ENCODE measurements at regions not wholly inside any gene's neighbourhood (a gene's known extent, or its start where the extent isn't known, plus 50 kb on each side); places are given as distances from the start of the nearest gene placed in this dataset.

DNA sequence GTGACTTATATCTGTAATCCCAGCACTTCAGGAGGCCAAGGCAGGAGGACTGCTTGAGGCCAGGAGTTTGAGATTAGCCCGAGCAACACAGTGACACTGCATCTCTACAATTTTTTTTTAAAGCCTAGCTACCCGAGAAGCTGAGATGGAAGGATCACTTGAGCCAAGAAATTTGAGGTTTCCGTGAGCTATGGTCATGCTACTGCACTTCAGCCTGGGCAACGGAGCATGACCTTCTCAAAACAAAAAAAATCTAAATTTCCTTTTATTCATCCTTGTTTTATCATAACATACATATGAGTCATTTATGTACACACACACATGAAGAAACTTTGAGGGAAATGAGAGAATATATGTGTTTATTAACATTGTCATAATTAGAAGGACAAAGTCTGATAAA lies 277.5 kb upstream of the MAGI2 start:
- Histone ChIP-seq H3K23ac (ENCODE audit: low read depth, low read length, poor library complexity) (no peak overlapping the region), H3K4me1 (ENCODE audit: control insufficient read depth in 2 of 2, insufficient read depth in 1 of 2, low read depth in 1 of 2, low read length in 2 of 2) (no peaks in the 10 kb centered on the region), H2AK5ac (ENCODE audit: low read depth, low read length) (no peak overlapping the region), H4K8ac (ENCODE audit: low read depth, low read length) (no peak overlapping the region), H2BK120ac (ENCODE audit: low read depth, low read length) (no peak overlapping the region), H2BK12ac (ENCODE audit: low read length) (no peak overlapping the region), H3K14ac (ENCODE audit: low read length) (no peak overlapping the region), H3K18ac (ENCODE audit: low read length) (no peak overlapping the region), H2AFZ (ENCODE audit: low read length) (no peak overlapping the region), H3K9ac (ENCODE audit: low read depth, low read length, poor library complexity) (no peak overlapping the region), H3K9me3 (replicated peaks in 1 of 2; ENCODE audit: control insufficient read depth in 2 of 2, insufficient read depth in 1 of 2, low read depth in 1 of 2, low read length in 2 of 2) (peaks cover 5 to 10% of the 10 kb centered on the region in 2 donors), H3K4ac (ENCODE audit: low read length) (no peak overlapping the region), H2BK5ac (ENCODE audit: low read length) (no peak overlapping the region), H3K4me2 (ENCODE audit: insufficient read depth, low read length, poor library complexity, severe bottlenecking) (no peak overlapping the region), H3K36me3 (replicated peaks in 1 of 2; ENCODE audit: control insufficient read depth in 2 of 2, insufficient read depth in 2 of 2, low read length in 2 of 2) (no peaks in the 10 kb centered on the region), H3K27me3 (ENCODE audit: control insufficient read depth in 3 of 3, insufficient read depth in 3 of 3, low read depth in 1 of 3, low read length in 3 of 3) (no peaks in the 10 kb centered on the region), H3K27ac (replicated peaks; ENCODE audit: low read length) (no peak overlapping the region), H3K79me1 (ENCODE audit: low read depth, low read length) (no peaks in the 10 kb centered on the region), H2BK15ac (ENCODE audit: low read length) (no peak overlapping the region), H4K91ac (ENCODE audit: low read depth, low read length, poor library complexity) (no peak overlapping the region), H3K4me3 (ENCODE audit: low read length in 2 of 2) (no peak overlapping the region)
- no CpG with 5 or more reads among the region's 4 CpGs for WGBS, 2 donors (ENCODE audit: extremely low coverage in 2 of 2, insufficient read length in 2 of 2, insufficient replicate concordance in 1 of 2)
- no peak for DNase-seq (ENCODE audit: low spot score)

GRCh38 chr7:79723833-79724618 lies 270.6 kb upstream of the MAGI2 start:
- Histone ChIP-seq H3K4me2 (ENCODE audit: insufficient read depth, low read length, poor library complexity, severe bottlenecking) (no peak overlapping the region), H3K9me3 (replicated peaks in 1 of 2; ENCODE audit: control insufficient read depth in 2 of 2, insufficient read depth in 1 of 2, low read depth in 1 of 2, low read length in 2 of 2) (no peaks in the 10 kb centered on the region), H2BK120ac (ENCODE audit: low read depth, low read length) (no peak overlapping the region), H3K79me1 (ENCODE audit: low read depth, low read length) (no peaks in the 10 kb centered on the region), H2BK5ac (ENCODE audit: low read length) (no peak overlapping the region), H4K8ac (ENCODE audit: low read depth, low read length) (no peak overlapping the region), H2BK15ac (ENCODE audit: low read length) (no peak overlapping the region), H3K18ac (ENCODE audit: low read length) (no peak overlapping the region), H2BK12ac (ENCODE audit: low read length) (no peak overlapping the region), H2AK5ac (ENCODE audit: low read depth, low read length) (no peak overlapping the region), H3K27ac (replicated peaks; ENCODE audit: low read length) (no peak overlapping the region), H3K4me1 (ENCODE audit: control insufficient read depth in 2 of 2, insufficient read depth in 1 of 2, low read depth in 1 of 2, low read length in 2 of 2) (peaks cover 0 to 3% of the 10 kb centered on the region in 2 donors), H3K4me3 (ENCODE audit: low read length in 2 of 2) (no peak overlapping the region), H3K9ac (ENCODE audit: low read depth, low read length, poor library complexity) (no peak overlapping the region), H3K4ac (ENCODE audit: low read length) (no peak overlapping the region), H3K27me3 (ENCODE audit: control insufficient read depth in 3 of 3, insufficient read depth in 3 of 3, low read depth in 1 of 3, low read length in 3 of 3) (no peaks in the 10 kb centered on the region), H3K23ac (ENCODE audit: low read depth, low read length, poor library complexity) (no peak overlapping the region), H3K14ac (ENCODE audit: low read length) (no peak overlapping the region), H2AFZ (ENCODE audit: low read length) (no peak overlapping the region), H4K91ac (ENCODE audit: low read depth, low read length, poor library complexity) (no peak overlapping the region), H3K36me3 (replicated peaks in 1 of 2; ENCODE audit: control insufficient read depth in 2 of 2, insufficient read depth in 2 of 2, low read length in 2 of 2) (no peaks in the 10 kb centered on the region)
- DNase-seq (ENCODE audit: low spot score): no peak
- no CpG with 5 or more reads among the region's 6 CpGs for WGBS, 2 donors (ENCODE audit: extremely low coverage in 2 of 2, insufficient read length in 2 of 2, insufficient replicate concordance in 1 of 2)

DNA sequence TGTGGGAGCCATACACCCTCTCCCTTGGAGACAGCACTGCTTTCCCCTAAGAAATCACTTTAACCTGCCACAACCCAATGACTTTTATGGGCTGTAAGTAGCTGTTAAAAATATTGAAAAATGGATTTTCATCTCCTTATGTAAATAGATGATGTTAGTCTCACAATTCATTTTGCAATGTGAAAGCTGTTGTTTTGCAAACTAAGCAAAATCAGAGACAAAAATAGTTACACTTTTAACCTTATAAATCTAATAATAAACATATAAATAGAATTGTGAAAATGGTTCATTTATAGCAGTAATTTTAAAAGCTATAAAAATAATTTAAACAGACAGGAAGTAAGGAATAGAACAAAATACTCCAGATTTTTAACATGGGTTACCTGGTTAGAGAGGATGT lies 268.8 kb upstream of the MAGI2 start:
- Histone ChIP-seq H3K27ac (replicated peaks; ENCODE audit: low read length) (peak overlapping the region; percentile 28), H2BK5ac (ENCODE audit: low read length) (no peak overlapping the region), H2BK15ac (ENCODE audit: low read length) (no peak overlapping the region), H3K23ac (ENCODE audit: low read depth, low read length, poor library complexity) (no peak overlapping the region), H3K27me3 (ENCODE audit: control insufficient read depth in 3 of 3, insufficient read depth in 3 of 3, low read depth in 1 of 3, low read length in 3 of 3) (no peaks in the 10 kb centered on the region), H3K4me3 (ENCODE audit: low read length in 2 of 2) (no peak overlapping the region), H4K8ac (ENCODE audit: low read depth, low read length) (no peak overlapping the region), H3K4me1 (ENCODE audit: control insufficient read depth in 2 of 2, insufficient read depth in 1 of 2, low read depth in 1 of 2, low read length in 2 of 2) (peaks cover 0 to 3% of the 10 kb centered on the region in 2 donors), H2AFZ (ENCODE audit: low read length) (no peak overlapping the region), H3K18ac (ENCODE audit: low read length) (no peak overlapping the region), H3K4ac (ENCODE audit: low read length) (no peak overlapping the region), H3K9me3 (replicated peaks in 1 of 2; ENCODE audit: control insufficient read depth in 2 of 2, insufficient read depth in 1 of 2, low read depth in 1 of 2, low read length in 2 of 2) (no peaks in the 10 kb centered on the region), H2BK12ac (ENCODE audit: low read length) (no peak overlapping the region), H3K4me2 (ENCODE audit: insufficient read depth, low read length, poor library complexity, severe bottlenecking) (peak overlapping the region; percentile 14), H3K79me1 (ENCODE audit: low read depth, low read length) (no peaks in the 10 kb centered on the region), H4K91ac (ENCODE audit: low read depth, low read length, poor library complexity) (no peak overlapping the region), H3K36me3 (replicated peaks in 1 of 2; ENCODE audit: control insufficient read depth in 2 of 2, insufficient read depth in 2 of 2, low read length in 2 of 2) (no peaks in the 10 kb centered on the region), H3K14ac (ENCODE audit: low read length) (no peak overlapping the region), H3K9ac (ENCODE audit: low read depth, low read length, poor library complexity) (no peak overlapping the region), H2BK120ac (ENCODE audit: low read depth, low read length) (no peak overlapping the region), H2AK5ac (ENCODE audit: low read depth, low read length) (no peak overlapping the region)
- no peak for DNase-seq (ENCODE audit: low spot score)

- H2BK15ac ChIP-seq (ENCODE audit: low read length): no peak overlapping the region
- H3K4me1 ChIP-seq (ENCODE audit: control insufficient read depth in 2 of 2, insufficient read depth in 1 of 2, low read depth in 1 of 2, low read length in 2 of 2): peaks cover 0 to 5% of the 10 kb centered on the region in 2 donors
- no peak overlapping the region for H3K4me2 ChIP-seq (ENCODE audit: insufficient read depth, low read length, poor library complexity, severe bottlenecking)
- H3K9ac ChIP-seq (ENCODE audit: low read depth, low read length, poor library complexity): no peak overlapping the region
- H2AK5ac ChIP-seq (ENCODE audit: low read depth, low read length): no peak overlapping the region
- no peak for DNase-seq (ENCODE audit: low spot score)
- no peak overlapping the region for H4K8ac ChIP-seq (ENCODE audit: low read depth, low read length)
- H2BK120ac ChIP-seq (ENCODE audit: low read depth, low read length): no peak overlapping the region
- no peak overlapping the region for H3K27ac ChIP-seq (replicated peaks; ENCODE audit: low read length)
- H2BK5ac ChIP-seq (ENCODE audit: low read length): no peak overlapping the region
- no peak overlapping the region for H3K14ac ChIP-seq (ENCODE audit: low read length)
- H3K18ac ChIP-seq (ENCODE audit: low read length): no peak overlapping the region
- H3K36me3 ChIP-seq (replicated peaks in 1 of 2; ENCODE audit: control insufficient read depth in 2 of 2, insufficient read depth in 2 of 2, low read length in 2 of 2): no peaks in the 10 kb centered on the region
- H3K79me1 ChIP-seq (ENCODE audit: low read depth, low read length): no peaks in the 10 kb centered on the region
- no peak overlapping the region for H2BK12ac ChIP-seq (ENCODE audit: low read length)
- no peaks in the 10 kb centered on the region for H3K27me3 ChIP-seq (ENCODE audit: control insufficient read depth in 3 of 3, insufficient read depth in 3 of 3, low read depth in 1 of 3, low read length in 3 of 3)
- no peak overlapping the region for H3K4me3 ChIP-seq (ENCODE audit: low read length in 2 of 2)
- H4K91ac ChIP-seq (ENCODE audit: low read depth, low read length, poor library complexity): no peak overlapping the region
- H2AFZ ChIP-seq (ENCODE audit: low read length): peak overlapping the region; percentile 22
- H3K23ac ChIP-seq (ENCODE audit: low read depth, low read length, poor library complexity): no peak overlapping the region
- no CpG with 5 or more reads among the region's 3 CpGs for whole genome bisulfite sequencing, 2 donors (ENCODE audit: extremely low coverage in 2 of 2, insufficient read length in 2 of 2, insufficient replicate concordance in 1 of 2)
- H3K4ac ChIP-seq (ENCODE audit: low read length): no peak overlapping the region
- H3K9me3 ChIP-seq (replicated peaks in 1 of 2; ENCODE audit: control insufficient read depth in 2 of 2, insufficient read depth in 1 of 2, low read depth in 1 of 2, low read length in 2 of 2): no peaks in the 10 kb centered on the region
These were observed 265.7 kb upstream of the MAGI2 start for GRCh38 chr7:79719216-79719615.
